H9 (cell line): ENCODE measurements at regions not wholly inside any gene's neighbourhood (a gene's known extent, or its start where the extent isn't known, plus 50 kb on each side); places are given as distances from the start of the nearest gene placed in this dataset.

Source experiments
- DNase-seq: peaks from one replicate; pipeline ENCODE4 v3.0.0-alpha.2; 2017
- H2AFZ ChIP-seq: one replicate; pipeline ENCODE4 v1.6.1; 2013; ENCODE audit warnings: mild to moderate bottlenecking, low read length, control low read depth, moderate library complexity
- H2AK5ac ChIP-seq: 2 replicates; pipeline ENCODE4 v1.6.1; 2013; ENCODE audit warnings: low read length, control low read depth, mixed read lengths; ENCODE audit not compliant: insufficient read length
- H2BK120ac ChIP-seq: one replicate; pipeline ENCODE4 v1.6.1; 2013; ENCODE audit warnings: low read depth, mild to moderate bottlenecking, low read length, control low read depth, inconsistent platforms; ENCODE audit not compliant: poor library complexity, severe bottlenecking
- H2BK12ac ChIP-seq: 2 replicates; pipeline ENCODE4 v1.6.1; 2013; ENCODE audit warnings: low read length, control low read depth, mixed read lengths, low read depth; ENCODE audit not compliant: insufficient read length
- H2BK15ac ChIP-seq: 2 replicates; pipeline ENCODE4 v1.6.1; 2013; ENCODE audit warnings: low read depth, low read length, control low read depth
- H2BK20ac ChIP-seq: one replicate; pipeline ENCODE4 v1.6.1; 2013; ENCODE audit warnings: low read depth, mild to moderate bottlenecking, low read length, control low read depth, inconsistent platforms; ENCODE audit not compliant: poor library complexity, severe bottlenecking
- H2BK5ac ChIP-seq: 2 replicates; pipeline ENCODE4 v1.6.1; 2013; ENCODE audit warnings: low read length, control low read depth, mixed read lengths; ENCODE audit not compliant: insufficient read length
- H3K14ac ChIP-seq: 2 replicates; pipeline ENCODE4 v1.6.1; 2013; ENCODE audit warnings: low read length, control low read depth; ENCODE audit not compliant: insufficient read depth
- H3K18ac ChIP-seq: 2 replicates; pipeline ENCODE4 v1.6.1; 2013; ENCODE audit warnings: low read depth, mild to moderate bottlenecking, mixed read lengths, low read length, control low read depth; ENCODE audit not compliant: insufficient read length
- H3K23ac ChIP-seq: 2 replicates; pipeline ENCODE4 v1.6.1; 2013; ENCODE audit warnings: low read length, control low read depth, mixed read lengths, low read depth; ENCODE audit not compliant: insufficient read length
- H3K23me2 ChIP-seq: 2 replicates; pipeline ENCODE4 v1.6.1; 2013; ENCODE audit warnings: low read depth, mild to moderate bottlenecking, mixed read lengths, low read length, control low read depth; ENCODE audit not compliant: insufficient read length, poor library complexity, severe bottlenecking
- H3K27ac ChIP-seq: 2 replicates; pipeline ENCODE4 v1.5.1; 2013; ENCODE audit warnings: low read length, control low read depth, mixed read lengths, low read depth; ENCODE audit not compliant: insufficient read length
- H3K27me3 ChIP-seq: 2 replicates; pipeline ENCODE4 v1.6.1; 2013; ENCODE audit warnings: low read length, control low read depth, inconsistent platforms; ENCODE audit not compliant: insufficient read depth
- H3K4ac ChIP-seq: 2 replicates; pipeline ENCODE4 v1.6.1; 2013; ENCODE audit warnings: low read depth, mild to moderate bottlenecking, control low read depth, inconsistent platforms, low read length, moderate library complexity
- H3K4me1 ChIP-seq: 2 replicates; pipeline ENCODE4 v1.6.1; 2013; ENCODE audit warnings: low read length, control low read depth, inconsistent platforms; ENCODE audit not compliant: insufficient read depth
- H3K4me2 ChIP-seq: 2 replicates; pipeline ENCODE4 v1.6.1; 2013; ENCODE audit warnings: low read length, control low read depth, mixed read lengths; ENCODE audit not compliant: insufficient read length, insufficient read depth
- H3K56ac ChIP-seq: 2 replicates; pipeline ENCODE4 v1.6.1; 2013; ENCODE audit warnings: low read depth, mild to moderate bottlenecking, mixed read lengths, low read length, control low read depth; ENCODE audit not compliant: insufficient read length
- H3K79me1 ChIP-seq: 2 replicates; pipeline ENCODE4 v1.6.1; 2013; ENCODE audit warnings: low read depth, mild to moderate bottlenecking, moderate library complexity, low read length, control low read depth, inconsistent platforms; ENCODE audit not compliant: insufficient read depth, poor library complexity, severe bottlenecking
- H3K79me2 ChIP-seq: 2 replicates; pipeline ENCODE4 v1.6.1; 2013; ENCODE audit warnings: low read length, control low read depth, inconsistent platforms; ENCODE audit not compliant: insufficient read depth
- H3K9ac ChIP-seq: 2 replicates; pipeline ENCODE4 v1.6.1; 2013; ENCODE audit warnings: low read length, control low read depth, mixed read lengths; ENCODE audit not compliant: insufficient read length; ENCODE audit errors: extremely low read depth
- H3K9me3 ChIP-seq: one replicate; pipeline ENCODE4 v1.6.1; 2013; ENCODE audit warnings: low read depth, low read length, inconsistent platforms; ENCODE audit not compliant: control insufficient read depth
- H3T11ph ChIP-seq: one replicate; pipeline ENCODE4 v1.6.1; 2013; ENCODE audit warnings: mild to moderate bottlenecking, low read length, control low read depth, inconsistent platforms
- H4K20me1 ChIP-seq: one replicate; pipeline ENCODE4 v1.6.1; 2013; ENCODE audit not compliant: control insufficient read depth, insufficient read length, insufficient read depth
- H4K5ac ChIP-seq: 2 replicates; pipeline ENCODE4 v1.6.1; 2013; ENCODE audit warnings: low read depth, mild to moderate bottlenecking, mixed read lengths, low read length, control low read depth; ENCODE audit not compliant: insufficient read length
- H4K8ac ChIP-seq: replicated peaks from 2 replicates; pipeline ENCODE4 v1.6.1; 2013; ENCODE audit warnings: low read length, control low read depth, mixed read lengths, low read depth; ENCODE audit not compliant: insufficient read length
- H4K91ac ChIP-seq: 2 replicates; pipeline ENCODE4 v1.6.1; 2013; ENCODE audit warnings: low read depth, mild to moderate bottlenecking, moderate library complexity, mixed read lengths, low read length, control low read depth; ENCODE audit not compliant: insufficient read length
- H3K27ac Mint-ChIP-seq, 3 experiments: 2 replicates in 2 of 3; 3 replicates in 1 of 3; pipeline ENCODE4 v1.8.0; 2020 to 2021; ENCODE audit warnings: mixed read lengths in 3 of 3, mild to moderate bottlenecking in 1 of 3, moderate library complexity in 1 of 3
- H3K27me3 Mint-ChIP-seq: 2 replicates; pipeline ENCODE4 v1.8.0; 2021; ENCODE audit warnings: low read depth, mild to moderate bottlenecking, moderate library complexity, mixed read lengths
- H3K36me3 Mint-ChIP-seq, 3 experiments: 2 replicates in 2 of 3; 3 replicates in 1 of 3; pipeline ENCODE4 v1.8.0; 2020 to 2021; ENCODE audit warnings: low read depth in 3 of 3, mixed read lengths in 3 of 3; ENCODE audit not compliant: insufficient read depth in 1 of 3
- H3K4me1 Mint-ChIP-seq, 2 experiments: 2 replicates each; pipeline ENCODE4 v1.8.0; 2020; ENCODE audit warnings: mixed read lengths in 2 of 2
- H3K4me3 Mint-ChIP-seq, 2 experiments: 2 replicates in 1 of 2; 3 replicates in 1 of 2; pipeline ENCODE4 v1.8.0; 2020 to 2021; ENCODE audit warnings: mild to moderate bottlenecking in 2 of 2, mixed read lengths in 2 of 2, moderate library complexity in 1 of 2
- H3K9me3 Mint-ChIP-seq, 2 experiments: 2 replicates in 1 of 2; 3 replicates in 1 of 2; pipeline ENCODE4 v1.8.0; 2020; ENCODE audit warnings: mild to moderate bottlenecking in 2 of 2, mixed read lengths in 2 of 2, moderate library complexity in 1 of 2
- CTCF ChIP-seq: fragments of 200-600 bp; sonication (generic); conservative IDR thresholded peaks from 3 replicates; pipeline ENCODE4 v1.8.0; 2021; ENCODE audit warnings: antibody characterized with exemption, mild to moderate bottlenecking
- WGBS: extraction: QIAGEN DNeasy Blood & Tissue Kit; methylation state at CpG from one replicate; pipeline ENCODE4 v1.1.7; 2013; ENCODE audit warnings: missing lambda C conversion rate, low lambda C conversion rate, mixed read lengths; ENCODE audit not compliant: insufficient read length; ENCODE audit errors: extremely low coverage; 5-methylcytosine and 5-hydroxymethylcytosine counted together

GRCh38 chr2:58545300-58546280 lies 304.5 kb upstream of the FANCL start:
- H3K79me1 ChIP-seq = no peaks in the 10 kb centered on the region
- no peak overlapping the region for H2BK12ac ChIP-seq
- no peak overlapping the region for H2BK20ac ChIP-seq
- H2BK120ac ChIP-seq = no peak overlapping the region
- no peak overlapping the region for H2BK15ac ChIP-seq
- no CpG with 5 or more reads among the region's 3 CpGs for WGBS
- H3K4me1 Mint-ChIP-seq = peaks cover 50 to 54% of the 10 kb centered on the region in 2 experiments
- no peaks in the 10 kb centered on the region for H3K79me2 ChIP-seq
- no peak for DNase-seq
- no peak overlapping the region for H3K56ac ChIP-seq
- H3K36me3 Mint-ChIP-seq = no peaks in the 10 kb centered on the region; a peak in 2 of 7 replicates
- H4K8ac ChIP-seq = no peak overlapping the region
- no peak overlapping the region for H3K4me2 ChIP-seq
- no peak overlapping the region for H2BK5ac ChIP-seq
- no peak overlapping the region for H3K4me3 Mint-ChIP-seq
- H3K18ac ChIP-seq = no peak overlapping the region
- H3K9me3 Mint-ChIP-seq = no peaks in the 10 kb centered on the region
- H3K9ac ChIP-seq = no peak overlapping the region
- no peak overlapping the region for H3K4ac ChIP-seq
- no peak overlapping the region for H3K27ac ChIP-seq
- no peak overlapping the region for H2AK5ac ChIP-seq
- no peak overlapping the region for H2AFZ ChIP-seq
- peaks cover 3% of the 10 kb centered on the region; the same call in 1 of the 2 replicates for H3K4me1 ChIP-seq
- H3K27ac Mint-ChIP-seq = peak overlapping the region in 1 of 3 experiments; percentile 14; a peak in 2 of 7 replicates
- no peaks in the 10 kb centered on the region for H3K27me3 Mint-ChIP-seq
- H4K5ac ChIP-seq = no peak overlapping the region
- H3K23ac ChIP-seq = no peak overlapping the region
- TF ChIP-seq CTCF = no peak
- no peaks in the 10 kb centered on the region for H3K23me2 ChIP-seq
- H3T11ph ChIP-seq = no peak overlapping the region
- no peak overlapping the region for H4K91ac ChIP-seq
- H4K20me1 ChIP-seq = no peaks in the 10 kb centered on the region
- no peaks in the 10 kb centered on the region for H3K9me3 ChIP-seq
- H3K27me3 ChIP-seq = no peaks in the 10 kb centered on the region
- H3K14ac ChIP-seq = no peak overlapping the region
